HUDEP-2 (cell line): ENCODE measurements at regions not wholly inside any gene's neighbourhood (a gene's known extent, or its start where the extent isn't known, plus 50 kb on each side); places are given as distances from the start of the nearest gene placed in this dataset.

Experiments
- DNase-seq, 76 experiments: peaks; one replicate each; lab custom pipeline; 2025; ENCODE audit not compliant: unreplicated experiment in 76 of 76; lab: John Stamatoyannopoulos, UW

- DNase-seq: no peak
These were observed 338.3 kb downstream of the IRX1 start for GRCh38 chr5:3933966-3934365.

- no peak for DNase-seq
These were observed 348.2 kb downstream of the IRX1 start for GRCh38 chr5:3943859-3944258.

- DNase-seq: no peak
These were observed 349.3 kb downstream of the IRX1 start for GRCh38 chr5:3944930-3945329.

DNA sequence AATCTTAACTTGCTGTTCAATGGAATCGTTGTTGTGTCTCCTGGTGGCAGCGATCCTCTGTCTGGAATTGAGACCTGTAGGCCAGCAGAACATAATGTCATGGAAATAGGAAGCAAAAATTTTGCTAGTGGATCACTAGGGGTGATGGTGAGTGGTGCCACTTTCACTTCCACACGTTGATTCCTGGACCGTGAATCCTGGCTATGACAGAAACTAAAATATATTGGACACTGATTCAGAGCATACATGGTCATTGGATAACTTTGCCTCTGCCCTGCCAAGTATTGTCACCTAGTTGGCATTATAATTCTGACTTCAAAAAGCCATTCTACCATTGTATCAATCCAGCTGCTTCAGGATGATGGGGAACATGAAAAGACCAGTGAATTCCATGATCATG is 353.2 kb downstream of the IRX1 start:
- DNase-seq: no peak

DNA sequence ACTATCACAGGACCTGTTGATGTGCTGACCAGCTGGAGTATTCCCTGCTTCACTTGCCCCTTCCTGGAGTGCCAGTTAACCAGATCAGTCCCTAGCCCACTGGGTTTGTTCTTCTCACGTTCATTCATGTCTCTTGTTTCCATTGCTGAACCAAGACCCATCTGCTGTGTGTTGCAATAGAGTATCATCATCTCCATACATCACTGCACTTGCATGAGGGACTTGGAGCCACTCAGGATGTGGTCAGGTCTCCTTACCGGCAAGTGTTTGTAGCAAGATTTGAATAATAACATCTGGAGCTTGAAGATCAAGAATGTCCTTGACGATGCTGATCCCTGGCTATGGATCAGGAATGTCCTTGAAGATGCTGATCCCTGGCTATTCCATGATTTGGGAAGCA is 358.6 kb downstream of the IRX1 start:
- DNase-seq: no peak

DNA sequence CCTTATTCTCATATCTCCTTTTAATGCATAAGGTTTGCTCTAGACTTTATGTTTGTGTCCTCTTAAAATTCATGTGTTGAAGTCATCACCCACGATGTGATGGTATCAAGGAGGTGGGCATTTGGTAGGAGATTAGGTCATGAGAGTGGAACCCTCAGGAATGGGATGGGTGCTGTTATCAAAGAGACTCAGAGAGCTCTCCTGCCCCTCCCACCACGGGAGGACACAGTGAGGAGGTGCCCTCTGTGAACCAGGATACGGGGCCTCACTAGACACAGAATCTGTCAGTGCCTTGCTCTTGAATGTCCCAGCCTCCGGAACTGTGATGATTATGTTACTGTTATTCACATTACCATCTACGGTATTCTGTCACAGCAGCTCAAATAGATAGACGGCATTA is 359.0 kb downstream of the IRX1 start:
- peak in 1 of 76 experiments; percentile 3 for DNase-seq

- DNase-seq: no peak
These were observed 362.0 kb downstream of the IRX1 start for GRCh38 chr5:3957658-3958057.

DNA sequence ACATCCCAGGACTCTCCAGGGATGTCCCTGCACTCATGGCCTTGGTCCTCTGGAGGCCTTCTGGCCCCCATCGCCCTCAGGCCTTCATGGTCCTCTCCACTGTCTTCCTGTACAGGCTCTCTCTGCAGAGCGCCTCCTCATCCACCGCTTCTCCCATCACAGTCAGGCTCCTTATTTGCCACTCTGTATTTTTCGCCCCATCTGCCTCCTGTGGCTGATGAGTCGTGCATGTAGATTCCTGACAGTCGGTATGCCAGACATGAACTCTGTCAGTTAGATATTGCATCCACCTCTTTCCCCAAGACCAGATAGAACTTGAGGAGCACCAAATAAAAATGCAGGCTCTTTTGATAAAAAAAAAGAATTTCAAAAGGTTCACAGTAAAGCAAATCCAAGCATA is 362.8 kb downstream of the IRX1 start:
- DNase-seq: no peak

GRCh38 chr5:3962113-3962512 is 366.5 kb downstream of the IRX1 start:
- DNase-seq: no peak

DNA sequence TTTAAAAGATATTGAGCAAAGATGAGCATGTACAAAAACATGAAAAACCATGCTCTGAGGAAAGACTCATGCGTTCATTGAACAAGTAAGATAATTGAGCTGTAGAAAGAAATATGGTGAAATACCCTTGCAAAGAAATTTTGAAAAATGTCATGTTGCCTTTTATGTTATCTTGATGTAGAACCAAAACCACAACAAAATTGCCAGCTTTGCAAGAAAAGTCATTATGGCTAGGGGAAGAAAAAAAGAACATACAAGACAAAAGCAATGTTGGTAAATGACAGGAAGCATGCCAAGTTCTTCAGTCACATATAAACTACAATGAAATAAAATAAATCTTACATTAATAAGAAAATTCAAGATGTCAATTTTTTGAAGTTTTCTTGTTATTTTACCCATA is 368.0 kb downstream of the IRX1 start:
- DNase-seq: no peak

DNA sequence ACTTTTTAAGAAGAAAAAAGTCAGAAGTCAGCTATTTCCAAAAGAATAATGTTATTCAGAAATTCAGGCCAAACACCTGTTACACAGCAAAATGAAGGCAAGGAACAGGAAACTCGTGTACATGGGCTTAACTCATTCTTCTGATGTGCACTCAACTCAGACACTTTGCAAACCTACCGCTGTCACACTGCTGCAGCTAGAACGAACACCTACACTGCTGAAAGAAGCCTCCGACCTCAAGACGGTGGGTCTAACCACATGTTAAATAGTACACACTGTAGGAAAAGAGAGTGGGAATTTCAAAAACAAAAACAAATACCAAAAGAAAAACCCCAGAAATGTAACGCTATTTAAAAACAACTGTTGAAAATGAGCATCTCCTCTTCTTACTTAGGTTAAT is 384.5 kb downstream of the IRX1 start:
- no peak for DNase-seq

- no peak for DNase-seq
These were observed 392.2 kb downstream of the IRX1 start for GRCh38 chr5:3987867-3988266.

- no peak for DNase-seq
These were observed 398.3 kb downstream of the IRX1 start for GRCh38 chr5:3993856-3994473.

DNA sequence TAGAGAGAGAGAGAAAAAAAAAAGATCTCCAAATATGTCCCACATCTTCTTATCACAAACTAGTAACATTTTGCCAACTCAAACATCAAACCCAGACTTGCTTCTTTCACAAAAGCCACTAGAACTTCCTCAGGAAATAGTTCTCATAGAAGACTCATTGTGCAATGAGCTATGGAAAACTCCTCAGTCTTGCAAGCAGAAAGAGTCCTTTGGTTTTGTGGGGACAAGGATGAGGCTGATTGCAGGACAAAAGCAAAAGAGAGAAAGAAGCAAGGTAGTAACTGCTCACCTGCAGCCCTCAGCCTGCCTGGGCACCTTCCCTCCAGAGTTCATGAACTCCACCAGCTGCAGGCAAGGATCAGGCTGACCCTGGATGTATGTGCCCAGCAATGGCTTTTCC is 399.0 kb downstream of the IRX1 start:
- no peak for DNase-seq

DNA sequence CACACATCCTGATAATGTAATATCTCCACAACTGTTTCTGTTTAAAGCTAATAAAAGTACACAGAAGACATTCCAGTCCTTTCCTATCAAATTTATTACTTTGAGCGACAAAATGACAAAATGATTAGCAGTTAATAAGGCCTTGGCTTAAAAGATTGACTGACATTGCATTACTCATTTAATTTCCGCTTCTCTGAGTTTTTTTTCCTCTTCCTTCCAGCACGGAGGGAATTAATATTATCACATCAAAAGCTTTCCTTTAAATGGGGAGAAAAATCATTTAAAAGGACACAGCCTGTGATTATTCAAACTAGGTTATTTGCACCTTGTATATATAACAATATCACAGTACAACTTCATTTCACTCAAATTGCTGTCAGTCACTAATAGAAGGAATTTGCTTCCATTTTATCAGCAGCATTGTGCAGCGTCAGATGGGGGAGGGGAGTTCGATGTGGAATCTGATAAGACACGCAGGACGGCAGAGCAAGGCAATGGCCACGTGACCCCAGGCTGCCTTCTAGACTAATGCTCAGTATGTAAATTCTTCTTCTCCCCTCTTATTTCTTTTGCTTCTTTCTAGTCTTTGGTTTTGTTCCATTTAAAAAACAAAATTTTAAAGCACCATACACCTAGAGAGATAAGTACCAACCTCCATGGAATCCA is 400.5 kb downstream of the IRX1 start:
- peak in 2 of 76 experiments; percentile 5 to 17 for DNase-seq

DNA sequence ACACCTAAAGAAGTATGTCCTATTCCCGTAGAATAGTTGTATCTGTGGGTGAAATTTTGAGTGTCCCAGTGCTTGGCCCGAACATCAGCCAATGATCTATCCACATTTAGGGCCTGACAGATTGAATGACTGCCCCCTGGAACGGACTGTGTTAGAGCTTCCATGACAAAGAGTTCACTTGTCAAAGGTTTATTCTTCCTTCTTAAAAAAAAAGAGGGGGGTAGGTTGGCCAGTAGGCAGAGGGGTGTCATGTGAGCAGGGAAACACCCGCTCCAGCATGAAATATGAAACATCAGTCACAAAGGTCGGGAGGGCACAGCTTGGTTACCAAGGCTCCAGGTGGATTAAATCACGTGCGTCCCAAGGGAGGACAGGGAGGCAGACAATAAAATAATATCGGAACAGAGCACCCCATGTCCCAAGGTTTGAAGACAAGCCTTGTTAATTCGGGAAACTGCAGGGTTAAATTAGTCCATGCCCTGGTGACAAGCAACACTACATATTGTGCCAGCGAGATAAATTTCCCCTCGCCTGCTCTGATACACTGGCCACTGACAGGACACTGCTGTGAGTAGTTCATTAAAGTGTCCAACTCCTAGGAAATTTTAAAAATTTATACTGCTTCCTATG is 401.2 kb downstream of the IRX1 start:
- DNase-seq: no peak

GRCh38 chr5:3997670-3998069 is 402.0 kb downstream of the IRX1 start:
- no peak for DNase-seq

- no peak for DNase-seq
These were observed 404.3 kb downstream of the IRX1 start for GRCh38 chr5:3999929-4000328.

DNA sequence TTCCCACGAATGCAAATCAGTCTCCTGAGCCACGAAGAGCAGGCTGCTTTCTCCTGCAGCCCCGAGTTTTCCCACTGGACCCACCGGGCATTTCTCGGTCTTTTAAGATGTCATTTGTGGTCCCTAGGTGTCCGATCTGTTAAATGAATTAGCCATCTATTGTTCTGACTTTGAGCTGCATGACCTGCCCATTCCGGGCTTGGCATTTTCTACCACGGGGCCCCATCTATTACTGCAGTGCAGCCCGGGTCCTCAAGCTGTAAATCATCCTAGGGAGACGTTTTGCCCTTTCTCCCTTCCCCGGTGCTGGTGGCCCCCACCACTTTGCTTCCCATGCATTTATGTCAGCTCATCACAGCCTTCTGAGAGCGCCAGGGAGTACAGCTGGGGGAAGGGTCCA is 405.4 kb downstream of the IRX1 start:
- no peak for DNase-seq

DNA sequence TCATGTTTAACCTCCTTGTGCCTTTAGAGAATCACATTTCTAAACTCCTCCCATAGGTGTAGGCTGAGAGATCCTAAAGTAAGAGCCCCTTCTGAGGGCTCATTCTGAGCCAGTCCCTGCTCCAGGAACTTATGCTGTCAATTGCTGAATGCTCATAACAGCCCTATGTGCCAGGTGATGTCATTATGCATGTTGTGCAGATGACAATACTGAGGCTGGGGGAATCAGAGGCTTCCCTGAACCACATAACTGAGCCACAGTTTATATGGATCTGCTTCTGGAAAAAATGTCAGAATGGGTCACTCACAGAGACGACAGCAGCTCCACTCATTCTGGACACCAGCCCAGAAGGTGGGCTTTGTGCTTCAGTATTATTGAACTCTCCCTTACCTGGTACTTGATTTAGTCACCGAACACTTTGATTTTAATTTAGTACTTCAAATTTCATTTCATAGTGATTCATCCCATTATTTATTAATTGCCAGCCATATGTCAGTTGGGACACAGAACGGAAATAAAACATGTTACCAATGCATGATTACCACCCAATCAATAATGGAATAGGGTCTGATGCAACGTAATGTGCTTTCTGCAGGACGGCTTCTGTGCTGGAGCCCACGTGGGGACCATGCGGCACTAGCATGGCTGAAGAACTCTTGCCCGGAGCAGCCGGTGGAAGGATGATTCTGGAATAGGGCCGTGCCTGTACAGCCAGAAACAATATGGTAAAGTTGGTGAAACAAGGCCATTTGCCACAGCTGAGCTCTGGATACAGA is 406.3 kb downstream of the IRX1 start:
- DNase-seq: no peak

- no peak for DNase-seq
These were observed 409.7 kb downstream of the IRX1 start for GRCh38 chr5:4005335-4005734.

DNA sequence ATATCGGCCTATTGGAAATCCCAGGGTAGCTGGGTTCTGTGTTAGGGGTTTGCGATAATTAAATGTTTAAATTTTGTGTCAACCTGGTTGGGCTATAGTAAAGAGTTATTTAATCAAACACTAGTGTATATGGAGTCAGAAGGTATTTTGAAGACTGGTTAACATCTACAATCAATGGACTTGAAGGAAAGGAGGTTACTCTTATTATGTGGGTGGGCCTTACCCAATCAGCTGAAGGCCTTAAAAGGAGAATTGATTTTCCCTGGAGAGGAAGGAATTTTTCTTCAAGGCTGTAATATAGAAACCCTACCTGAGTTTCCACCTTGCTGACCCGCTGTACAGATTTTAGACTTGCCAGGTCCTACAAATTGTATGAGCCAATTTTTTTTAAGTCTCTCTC is 411.4 kb downstream of the IRX1 start:
- DNase-seq: no peak
